Left colon (tissue), 2 donors: ENCODE measurements at regions not wholly inside any gene's neighbourhood (a gene's known extent, or its start where the extent isn't known, plus 50 kb on each side); places are given as distances from the start of the nearest gene placed in this dataset.

ENCODE experiments used
- ATAC-seq: fragments of 200-7000 bp; cut with Tn5 transposase; one replicate; pipeline ENCODE4 v1.9.1; 2020; ENCODE audit warnings: mild to moderate bottlenecking, moderate library complexity
- DNase-seq, 2 donors: peaks; one replicate each; pipeline ENCODE4 v3.0.0-alpha.2; 2020
- intact Hi-C, 2 donors: fragments of 100-400 bp; cut with DNase I in 1 of 2; cut with micrococcal nuclease in 1 of 2; formaldehyde crosslinking; loops; one replicate each; pipeline versions ENCODE4 v1.11.2 to v1.14.0; 2022; cut with DNase I, micrococcal nuclease
- donor health status: DM: no; HTN: no; CAD: no.
- donor health status: DM: yes; HTN: yes; CAD: no.

- intact Hi-C loops: no loop called here
- DNase-seq (no peak), ATAC-seq (no peak)
Measured at GRCh38 chr9:135246248-135247205, 159.1 kb downstream of the OLFM1 start.

GRCh38 chr9:135247227-135247930, 159.9 kb downstream of the OLFM1 start:
- intact Hi-C loops: no loop called here
- DNase-seq: no peak
- no peak for ATAC-seq

GRCh38 chr9:135248111-135248510, 160.6 kb downstream of the OLFM1 start:
- ATAC-seq (no peak), DNase-seq (no peak)
- intact Hi-C loops: no loop called here

GRCh38 chr9:135248721-135249120, 161.3 kb downstream of the OLFM1 start:
- ATAC-seq: no peak
- DNase-seq: no peak
- intact Hi-C loops: no loop called here

GRCh38 chr9:135249191-135249590, 161.7 kb downstream of the OLFM1 start:
- ATAC-seq (no peak), DNase-seq (no peak)
- intact Hi-C loops: no loop called here

- intact Hi-C loops: no loop called here
- no peak for ATAC-seq
Measured at GRCh38 chr9:135249711-135250110, 162.2 kb downstream of the OLFM1 start.

GRCh38 chr9:135251331-135251761, 163.9 kb downstream of the OLFM1 start:
- no peak for DNase-seq
- ATAC-seq: no peak
- intact Hi-C loops: no loop called here

More at GRCh38 chr9:135249711-135250110, 162.2 kb downstream of the OLFM1 start:
- DNase-seq: no peak

- DNase-seq (no peak), ATAC-seq (no peak)
- intact Hi-C loops: no loop called here
Measured at GRCh38 chr9:135251996-135252760, 164.7 kb downstream of the OLFM1 start.

- intact Hi-C loops: no loop called here
- DNase-seq (no peak), ATAC-seq (no peak)
Measured at GRCh38 chr9:135252980-135253304, 165.5 kb downstream of the OLFM1 start.

- ATAC-seq (no peak), DNase-seq (no peak)
- intact Hi-C loops: no loop called here
Measured at GRCh38 chr9:135253305-135254004, 166.0 kb downstream of the OLFM1 start.

GRCh38 chr9:135254176-135255032, 166.9 kb downstream of the OLFM1 start:
- no peak for DNase-seq
- no peak for ATAC-seq

GRCh38 chr9:135255033-135255840, 167.8 kb downstream of the OLFM1 start:
- DNase-seq (no peak), ATAC-seq (no peak)
- intact Hi-C loops: no loop called here

More at GRCh38 chr9:135254176-135255032, 166.9 kb downstream of the OLFM1 start:
- intact Hi-C loops: no loop called here

- ATAC-seq (no peak), DNase-seq (no peak)
- intact Hi-C loops: no loop called here
Measured at GRCh38 chr9:135255841-135256580, 168.5 kb downstream of the OLFM1 start.

- intact Hi-C loops: no loop called here
Measured at GRCh38 chr9:135256581-135257354, 169.3 kb downstream of the OLFM1 start.

GRCh38 chr9:135258461-135258860, 171.0 kb downstream of the OLFM1 start:
- DNase-seq (no peak), ATAC-seq (no peak)
- intact Hi-C loops: no loop called here

More at GRCh38 chr9:135256581-135257354, 169.3 kb downstream of the OLFM1 start:
- no peak for DNase-seq
- no peak for ATAC-seq

- ATAC-seq: no peak
- intact Hi-C loops: no loop called here
- DNase-seq: no peak
Measured at GRCh38 chr9:135259273-135259672, 171.8 kb downstream of the OLFM1 start.
